Heart right ventricle (tissue), 16 donors: ENCODE measurements at regions not wholly inside any gene's neighbourhood (a gene's known extent, or its start where the extent isn't known, plus 50 kb on each side); places are given as distances from the start of the nearest gene placed in this dataset.
"Not testable (repeated sequence)": the region's sequence is repeated elsewhere in the genome, so short reads cannot be mapped to it uniquely, and the experiment has no call there.

ENCODE experiments used
- ATAC-seq, 8 donors: fragments of 200-7000 bp; cut with Tn5 transposase; one replicate each; pipeline ENCODE4 v1.9.1; 2020; ENCODE audit warnings: mild to moderate bottlenecking in 8 of 8, moderate library complexity in 8 of 8, moderate number of reproducible peaks in 1 of 8
- DNase-seq, 2 donors: peaks; one replicate each; pipeline ENCODE4 v3.0.0-alpha.2; 2020
- H3K27ac ChIP-seq, 10 donors: fragments of 200-600 bp; sonication (generic) in 2 of 10; one replicate each; pipeline versions ENCODE4 v1.5.0 to v1.8.0; 2020 to 2022; ENCODE audit warnings: mild to moderate bottlenecking in 3 of 10
- H3K27me3 ChIP-seq, 7 donors: fragments of 200-600 bp; one replicate each; pipeline ENCODE4 v1.8.0; 2021 to 2022; ENCODE audit warnings: mild to moderate bottlenecking in 2 of 7
- H3K36me3 ChIP-seq, 9 donors: fragments of 200-600 bp; sonication (generic) in 1 of 9; one replicate each; pipeline versions ENCODE4 v1.5.0 to v1.8.0; 2020 to 2022; ENCODE audit warnings: mild to moderate bottlenecking in 2 of 9
- H3K4me1 ChIP-seq, 9 donors: fragments of 200-600 bp; sonication (generic) in 1 of 9; one replicate each; pipeline versions ENCODE4 v1.5.0 to v1.8.0; 2020 to 2022; ENCODE audit warnings: mild to moderate bottlenecking in 4 of 9
- H3K4me3 ChIP-seq, 10 donors: fragments of 200-600 bp; sonication (generic) in 2 of 10; one replicate each; pipeline versions ENCODE4 v1.5.0 to v1.8.0; 2020 to 2022; ENCODE audit warnings: mild to moderate bottlenecking in 7 of 10, moderate library complexity in 2 of 10
- H3K9me3 ChIP-seq, 11 donors: fragments of 200-600 bp in 10 of 11; sonication (generic) in 2 of 11; one replicate each; pipeline versions ENCODE4 v1.5.0 to v1.8.0; 2013 to 2022; ENCODE audit warnings: mild to moderate bottlenecking in 2 of 11, control low read depth in 1 of 11, moderate library complexity in 1 of 11
- CTCF ChIP-seq, 9 donors: fragments of 200-600 bp; sonication (generic) in 2 of 9; IDR thresholded peaks; one replicate each; pipeline versions ENCODE4 v1.5.0 to v1.8.0; 2021 to 2022; ENCODE audit warnings: antibody characterized with exemption in 9 of 9, mild to moderate bottlenecking in 5 of 9, moderate library complexity in 1 of 9
- WGBS, 2 donors: extraction: QIAGEN DNeasy Blood & Tissue Kit; methylation state at CpG; one replicate each; pipeline ENCODE4 v1.1.7; 2013; ENCODE audit warnings: inconsistent platforms in 1 of 2; 5-methylcytosine and 5-hydroxymethylcytosine counted together
- intact Hi-C, 10 donors: fragments of 100-400 bp; cut with DNase I; formaldehyde crosslinking; loops; one replicate each; pipeline versions ENCODE4 v1.11.1 to v1.14.2; 2022
- donor health status: Arrhythmogenic right ventricular cardiomyopathy.
- donor health status: ischemic (EF 13 %, LVEDD 7.1; RV severe dilation, severe dysfunction).
- donor health status: healthy with polysubstance abuse.
- donor health status: DM: no; HTN: yes; CAD: no.
- donor health status: DM: no; HTN: no; CAD: no.
- donor health status: ischemic (EF 25% LVEDD 6.9; RV normal size, moderate dysfunction).
- donor health status: ischemic (EF 25% LVEDD 5.7; RV mildly dilated, moderate dysfunction).
- donor health status: healthy.
- donor health status: DM: yes; HTN: yes; CAD: no.
- donor health status: Ischemic cardiomyopathy.
- donor health status: ischemic (EF 35%, LVEDD 5.7; RV mildly dilated, moderate dysfunction).
- donor health status: nonischemic (EF 11% LVEDD 7.7; RV severe dilation, severe dysfunction).
- donor health status: DM: yes; HTN: yes; CAD: no.
- donor health status: PGD.
- donor health status: ischemic (EF 29% LVEDD 5.4; RV normal size, mild dysfunction).
- donor health status: nonischemic (EF 23%, LVEDD 6.1; RV moderate dilation, normal function).

GRCh38 chr6:86118271-86118670, 475.6 kb upstream of the SYNCRIP start:
- Histone ChIP-seq H3K4me3 (no peak overlapping the region), H3K27me3 (no peaks in the 10 kb centered on the region), H3K9me3 (peaks cover 0 to 5% (median 0%) of the 10 kb centered on the region in 11 donors), H3K27ac (no peak overlapping the region), H3K4me1 (no peaks in the 10 kb centered on the region), H3K36me3 (no peaks in the 10 kb centered on the region)
- ATAC-seq (no peak), DNase-seq (no peak)
- TF ChIP-seq CTCF (IDR thresholded peaks at IDR 0.05): no peak
- intact Hi-C loops: no loop called here

- no peaks in the 10 kb centered on the region for H3K27me3 ChIP-seq
- whole genome bisulfite sequencing, 2 donors: 74 to 85% methylated on average over 2 of the region's 2 CpGs
- no peaks in the 10 kb centered on the region for H3K4me1 ChIP-seq
- no peak for TF ChIP-seq CTCF (IDR thresholded peaks at IDR 0.05)
- peaks cover 0 to 30% (median 15%) of the 10 kb centered on the region in 11 donors for H3K9me3 ChIP-seq
- intact Hi-C loops: no loop called here
- no peaks in the 10 kb centered on the region for H3K36me3 ChIP-seq
- no peak for DNase-seq
- H3K4me3 ChIP-seq: no peak overlapping the region
- H3K27ac ChIP-seq: no peak overlapping the region
- ATAC-seq: no peak
Measured at GRCh38 chr6:86107985-86108384, 465.3 kb upstream of the SYNCRIP start.

- no peak overlapping the region for H3K4me3 ChIP-seq
- no peak for TF ChIP-seq CTCF (IDR thresholded peaks at IDR 0.05)
- intact Hi-C loops: no loop called here
- H3K27me3 ChIP-seq: no peaks in the 10 kb centered on the region
- H3K27ac ChIP-seq: no peak overlapping the region
- no peaks in the 10 kb centered on the region for H3K4me1 ChIP-seq
- H3K9me3 ChIP-seq: peaks cover 0 to 52% (median 2%) of the 10 kb centered on the region in 11 donors
- DNase-seq: no peak
- no peaks in the 10 kb centered on the region for H3K36me3 ChIP-seq
- ATAC-seq: peak in 1 of 8 donors; percentile 68
- WGBS, 2 donors: 91 to 92% methylated on average over 2 of the region's 2 CpGs
Measured at GRCh38 chr6:86087954-86088353, 445.3 kb upstream of the SYNCRIP start.

GRCh38 chr6:86079938-86080337, 437.3 kb upstream of the SYNCRIP start:
- Histone ChIP-seq H3K36me3 (no peaks in the 10 kb centered on the region), H3K9me3 (peaks cover 0 to 32% (median 0%) of the 10 kb centered on the region in 11 donors), H3K27me3 (no peaks in the 10 kb centered on the region), H3K4me3 (no peak overlapping the region), H3K27ac (no peak overlapping the region), H3K4me1 (no peaks in the 10 kb centered on the region)
- intact Hi-C loops: no loop called here
- no peak for DNase-seq
- no peak for ATAC-seq
- 40 to 41% methylated on average over 1 of the region's 1 CpG for WGBS, 2 donors
- TF ChIP-seq CTCF (IDR thresholded peaks at IDR 0.05): no peak

GRCh38 chr6:86070151-86070550, 427.5 kb upstream of the SYNCRIP start:
- H3K4me1 ChIP-seq: no peaks in the 10 kb centered on the region
- no peak overlapping the region for H3K4me3 ChIP-seq
- H3K27me3 ChIP-seq: no peaks in the 10 kb centered on the region
- ATAC-seq (no peak), DNase-seq (no peak)
- H3K36me3 ChIP-seq: no peaks in the 10 kb centered on the region
- intact Hi-C loops: no loop called here
- H3K27ac ChIP-seq: no peak overlapping the region
- peaks cover 0 to 35% (median 2%) of the 10 kb centered on the region in 11 donors for H3K9me3 ChIP-seq
- TF ChIP-seq CTCF (IDR thresholded peaks at IDR 0.05): no peak

GRCh38 chr6:86065002-86065401, 422.3 kb upstream of the SYNCRIP start:
- intact Hi-C loops, DNase-seq, ATAC-seq, H3K4me1 ChIP-seq, H3K27me3 ChIP-seq, H3K4me3 ChIP-seq, H3K27ac ChIP-seq, H3K36me3 ChIP-seq: not testable (repeated sequence)
- peaks cover 0 to 26% (median 2%) of the 10 kb centered on the region in 11 donors for H3K9me3 ChIP-seq
- 85 to 88% methylated on average over 3 of the region's 3 CpGs for WGBS, 2 donors

GRCh38 chr6:86057293-86057980, 414.8 kb upstream of the SYNCRIP start:
- H3K4me1 ChIP-seq, H3K36me3 ChIP-seq, H3K27ac ChIP-seq, ATAC-seq, intact Hi-C loops, DNase-seq, H3K4me3 ChIP-seq, H3K27me3 ChIP-seq: not testable (repeated sequence)
- peaks cover 0 to 27% (median 0%) of the 10 kb centered on the region in 11 donors for H3K9me3 ChIP-seq
- WGBS, 2 donors: 76 to 79% methylated on average over 18 of the region's 18 CpGs
